ENCODE measurements at regions not wholly inside any gene's neighbourhood (a gene's known extent, or its start where the extent isn't known, plus 50 kb on each side); places are given as distances from the start of the nearest gene placed in this dataset.

DNA sequence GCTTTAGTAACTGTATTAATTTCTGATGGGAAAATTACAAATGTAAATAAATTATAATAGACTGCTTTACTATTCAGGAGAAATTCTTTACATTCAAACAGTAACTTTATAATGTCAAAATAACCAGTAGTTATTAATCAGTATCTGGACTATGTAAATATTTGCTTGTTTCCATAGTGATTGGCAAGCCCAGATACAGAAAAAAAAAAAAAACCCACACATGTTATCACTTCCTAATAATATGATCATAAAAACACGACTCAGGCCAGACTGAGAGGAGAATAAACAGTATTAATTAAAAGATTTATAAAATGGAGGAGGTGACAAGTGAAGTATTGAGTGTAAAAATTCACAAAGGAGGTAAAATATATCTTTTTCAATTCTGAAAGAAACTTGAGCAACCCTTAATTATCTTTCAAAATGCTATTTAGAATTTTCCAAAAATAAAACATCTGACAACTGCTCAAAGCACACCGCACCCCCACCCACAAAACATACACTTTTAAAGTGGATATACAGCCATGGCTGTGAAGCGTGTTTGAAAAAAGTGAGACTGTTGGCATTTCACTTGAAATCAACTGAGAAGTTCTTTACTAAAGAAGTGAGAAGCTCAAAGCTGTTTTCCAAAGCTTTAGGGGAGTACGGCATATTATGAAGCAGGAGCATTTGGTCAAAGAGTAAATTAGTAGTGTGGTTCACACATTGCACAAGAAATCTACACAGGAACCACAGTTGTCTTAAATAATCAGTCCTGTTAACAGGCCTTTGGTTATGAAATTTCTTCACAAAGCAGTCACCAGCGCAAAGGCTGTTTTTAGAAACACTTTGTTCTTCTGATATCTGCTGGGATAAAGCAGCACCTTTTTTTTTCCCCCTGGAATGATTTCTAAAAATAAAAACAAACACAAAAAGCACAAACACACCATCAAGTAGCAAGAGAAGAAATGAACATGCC is 475.8 kb downstream of the TXNL1 start:
- no peak for DNase-seq

DNA sequence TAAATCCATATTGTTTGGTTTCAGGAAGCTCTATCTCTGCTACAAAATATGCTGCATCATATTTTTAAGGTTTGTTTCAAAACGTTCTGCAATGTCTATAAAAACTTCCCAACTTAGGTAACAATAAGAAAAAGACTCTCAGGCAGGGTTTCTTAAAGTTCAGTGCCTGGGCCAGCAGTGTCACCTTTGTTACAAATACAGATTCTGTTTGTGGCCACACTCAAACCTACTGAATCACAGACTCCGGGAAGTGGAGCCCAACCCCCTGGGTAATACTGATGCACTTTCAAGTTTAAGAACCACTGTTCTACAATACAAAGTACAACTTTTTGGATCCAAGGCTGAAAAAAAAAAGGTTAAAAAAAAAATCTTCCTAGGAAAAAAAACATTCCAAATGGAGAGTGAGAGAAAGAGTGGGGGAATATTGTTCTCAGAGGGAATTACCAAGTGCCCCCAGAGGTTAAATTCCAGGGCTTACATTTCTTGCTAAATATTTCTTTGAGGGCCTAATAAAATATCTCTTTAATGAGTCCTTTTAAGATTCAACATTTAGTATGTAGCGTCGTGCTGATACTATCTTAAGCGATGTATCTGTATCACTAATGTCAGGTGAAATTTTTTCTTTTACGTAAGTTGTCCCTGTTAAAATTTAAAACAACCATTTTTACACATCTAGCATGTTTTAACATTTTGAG is 476.7 kb downstream of the TXNL1 start:
- no peak for DNase-seq

- DNase-seq, result no peak
Measured at GRCh38 chr18:56158676-56159075, 479.7 kb downstream of the TXNL1 start.

DNA sequence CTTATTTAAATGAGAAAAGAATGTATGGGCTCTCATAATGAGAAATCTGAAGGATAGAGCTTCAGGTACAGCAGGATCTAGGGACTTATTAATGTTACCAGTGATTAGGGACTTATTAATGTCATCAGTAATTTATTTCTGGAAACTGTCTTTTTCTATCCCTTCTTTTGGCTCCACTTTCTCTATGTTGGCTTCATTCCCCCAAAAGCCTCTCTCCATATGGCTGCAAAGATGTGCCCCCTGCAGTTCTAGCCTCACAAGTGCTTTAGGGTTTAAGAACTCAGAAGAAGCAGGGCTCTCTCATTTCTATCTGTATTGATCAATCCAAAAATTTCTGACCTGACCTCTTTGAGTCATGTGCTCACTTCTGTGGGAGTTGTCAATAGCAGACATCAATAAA is 480.9 kb downstream of the TXNL1 start:
- DNase-seq, result no peak

- DNase-seq, result no peak
Measured at GRCh38 chr18:56152551-56153310, 485.7 kb downstream of the TXNL1 start.

DNA sequence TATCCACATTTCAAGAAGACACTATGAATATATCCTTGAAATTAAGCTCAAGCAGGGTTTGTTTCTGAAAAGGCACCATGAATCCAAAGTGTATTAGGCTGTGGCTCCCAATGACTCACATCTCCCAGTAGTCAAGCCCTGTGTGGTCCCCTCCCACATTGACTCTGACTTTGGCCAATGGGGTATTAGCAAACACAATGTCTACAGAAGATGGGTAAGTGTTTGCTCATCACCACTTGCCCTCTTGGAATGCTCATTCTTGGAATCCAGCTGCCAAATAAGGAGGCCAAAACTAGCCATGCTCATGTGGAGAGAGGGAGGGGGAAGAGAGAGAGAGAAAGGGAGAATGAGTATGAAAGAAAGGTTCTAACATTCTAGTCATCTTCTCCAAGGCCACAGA is 490.0 kb downstream of the TXNL1 start:
- no peak for DNase-seq

GRCh38 chr18:56146565-56146964 is 491.8 kb downstream of the TXNL1 start:
- DNase-seq, result no peak

- no peak for DNase-seq
Measured at GRCh38 chr18:56142001-56142400, 496.4 kb downstream of the TXNL1 start.

- no peak for DNase-seq
Measured at GRCh38 chr18:56139792-56140254, 498.6 kb downstream of the TXNL1 start.

GRCh38 chr18:56139372-56139771 is 499.0 kb downstream of the TXNL1 start:
- DNase-seq, result no peak

- DNase-seq, result no peak
Measured at GRCh38 chr18:56136105-56136504, 502.3 kb downstream of the TXNL1 start.

- DNase-seq, result no peak
Measured at GRCh38 chr18:56130481-56130880, 507.9 kb downstream of the TXNL1 start.

DNA sequence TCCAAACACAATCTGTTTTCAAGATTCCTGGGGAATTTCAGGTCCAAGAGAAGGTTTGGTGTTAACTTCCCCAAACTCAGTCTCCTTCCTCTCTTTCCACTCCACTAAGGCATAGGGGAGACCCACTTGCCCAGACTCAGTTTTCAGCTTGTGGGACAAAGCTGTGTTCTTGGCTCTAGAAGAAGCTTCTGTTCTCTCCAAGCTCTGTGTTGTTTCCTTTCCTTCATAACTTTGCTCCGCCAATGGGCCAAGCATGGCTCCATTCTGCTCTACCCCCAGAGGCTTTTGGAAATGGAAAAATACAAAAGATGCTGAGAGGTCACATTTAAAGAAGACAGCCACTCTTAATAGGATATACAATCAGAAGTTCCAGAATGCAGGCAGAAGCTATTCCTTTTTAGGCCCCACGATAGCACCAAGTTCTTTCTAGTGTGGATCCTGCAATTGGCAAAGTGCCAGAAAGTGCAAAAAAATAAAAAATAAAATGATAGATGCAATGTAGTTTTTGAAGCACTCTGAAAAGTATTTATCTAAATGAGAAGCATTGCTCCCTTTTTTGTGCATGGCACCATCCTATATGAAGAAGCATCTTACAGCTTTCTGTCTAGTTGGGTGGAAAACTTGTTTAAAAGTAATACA is 510.1 kb downstream of the TXNL1 start:
- no peak for DNase-seq

GRCh38 chr18:56127322-56128099 is 510.9 kb downstream of the TXNL1 start:
- no peak for DNase-seq

DNA sequence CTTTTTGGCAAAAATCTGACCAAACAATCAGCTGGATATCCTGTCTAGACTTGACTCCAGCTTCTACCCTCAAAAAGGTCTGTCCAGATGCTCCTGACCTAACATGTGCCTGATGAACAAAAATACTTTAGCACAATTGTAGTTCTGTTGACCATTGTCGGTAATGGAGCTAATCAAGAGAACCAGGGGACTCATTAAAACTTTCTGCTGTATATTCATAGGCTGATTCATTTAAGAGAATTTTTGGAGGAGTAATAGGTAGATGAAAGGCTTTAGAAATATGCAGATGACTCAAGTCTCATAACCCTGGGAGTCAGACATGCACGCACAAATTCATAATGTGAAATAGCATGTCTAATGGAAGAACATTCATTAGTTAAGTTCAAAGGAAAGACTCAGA is 514.2 kb downstream of the TXNL1 start:
- DNase-seq, result no peak

- DNase-seq, result no peak
Measured at GRCh38 chr18:56121669-56122068, 516.7 kb downstream of the TXNL1 start.

DNA sequence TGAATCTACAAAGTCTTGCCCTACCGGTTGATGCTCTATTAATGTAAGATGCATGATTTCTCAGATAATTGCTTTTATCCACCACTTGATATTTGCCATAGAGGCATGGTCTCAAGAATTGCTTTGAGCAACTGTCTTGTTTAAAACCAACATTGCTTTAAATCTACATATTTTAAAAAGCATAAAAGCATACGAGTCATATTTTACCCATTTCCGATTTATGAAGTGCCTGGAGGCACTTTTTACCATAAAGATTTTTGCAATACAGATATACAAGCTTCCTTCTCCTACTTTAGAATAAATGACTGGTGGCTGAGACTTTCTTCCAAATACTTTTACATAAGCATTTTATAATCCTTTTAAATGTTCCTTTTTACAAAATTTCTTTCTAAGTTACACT is 517.6 kb downstream of the TXNL1 start:
- no peak for DNase-seq

DNA sequence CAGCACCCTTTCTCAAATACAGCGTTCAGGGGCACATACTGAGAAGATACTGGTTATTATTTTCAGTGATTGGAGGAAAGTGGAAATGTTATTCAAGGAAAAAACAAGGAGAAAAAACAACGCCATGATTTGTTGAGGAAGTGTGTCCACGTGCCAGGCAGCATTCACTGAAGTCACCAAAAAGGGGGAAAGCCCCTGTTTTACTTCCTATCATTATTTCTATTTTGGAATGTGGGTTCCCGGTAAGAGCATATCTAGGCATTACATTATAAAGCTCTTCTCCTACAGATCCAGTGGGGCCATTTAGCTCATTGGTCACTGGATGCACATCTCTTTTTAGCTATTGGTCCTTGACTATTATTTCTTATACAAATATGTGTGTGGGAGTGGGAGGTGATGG is 518.7 kb downstream of the TXNL1 start:
- DNase-seq, result no peak

GRCh38 chr18:56118422-56118821 is 520.0 kb downstream of the TXNL1 start:
- DNase-seq, result no peak

DNA sequence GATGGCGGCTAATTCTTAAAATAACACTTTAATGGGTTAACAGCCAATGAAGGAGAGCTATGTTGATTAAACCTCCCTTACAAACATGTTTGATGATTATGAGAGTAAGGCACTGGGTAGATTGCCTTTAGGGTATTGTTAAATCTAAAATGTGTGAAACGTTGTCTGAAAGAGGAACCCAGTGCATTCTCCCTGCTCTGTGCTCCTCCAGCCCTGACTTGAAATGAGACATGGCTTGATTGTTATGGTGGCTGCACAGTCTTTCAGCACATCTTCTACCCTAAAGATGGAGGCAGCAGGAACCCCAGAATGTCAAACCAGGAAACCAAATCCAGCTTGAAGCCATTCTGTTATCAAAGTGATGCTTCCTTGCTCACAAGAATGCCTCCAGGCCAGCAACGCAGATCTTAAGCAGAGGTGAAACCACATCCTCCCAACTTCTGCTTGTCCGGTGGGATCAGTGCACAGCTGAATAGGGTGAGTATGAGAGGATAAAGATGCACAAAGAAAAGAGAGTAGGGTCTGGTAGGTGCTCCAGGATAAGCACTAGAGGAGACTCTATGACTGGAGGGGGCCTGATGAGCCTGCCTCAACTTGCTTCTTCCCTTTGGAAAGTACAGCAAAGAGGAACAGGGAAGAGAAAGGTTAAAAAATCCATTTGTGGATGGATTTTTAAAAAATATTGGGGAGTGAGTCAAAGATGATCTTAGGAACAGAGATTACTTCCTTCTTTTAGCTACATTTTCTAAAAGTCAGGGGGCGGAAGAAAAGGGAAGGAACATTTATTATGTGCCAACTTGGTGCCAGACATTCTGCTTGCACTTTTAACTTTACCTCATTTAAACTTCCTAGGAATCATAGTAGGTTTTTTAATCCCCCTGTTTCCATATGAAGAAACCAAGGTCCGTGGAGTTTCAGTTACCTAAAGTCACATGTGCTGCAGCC is 523.0 kb downstream of the TXNL1 start:
- DNase-seq, result no peak

DNA sequence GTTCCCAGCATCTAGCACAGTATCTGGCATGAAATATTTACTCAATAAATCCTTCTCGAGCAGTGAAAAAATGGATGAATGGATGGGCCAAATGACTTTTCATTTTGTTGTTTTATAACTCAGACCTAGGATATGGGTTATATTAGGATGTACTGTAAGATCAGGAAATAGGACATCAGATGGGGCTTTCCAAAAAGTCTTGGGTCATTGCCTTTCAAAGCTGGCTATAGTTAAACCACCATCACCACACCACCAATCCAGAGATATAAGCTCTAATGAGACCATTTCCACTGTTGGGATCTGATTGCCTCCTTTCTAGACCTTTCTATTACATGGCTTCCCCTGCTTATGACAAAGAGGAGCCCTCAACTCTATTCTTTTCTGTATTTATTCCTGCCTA is 525.0 kb upstream of the TCF4 start:
- no peak for DNase-seq

Data from CD4-positive, alpha-beta T cell treated with Interferon gamma for 1 hour (primary cell).